Lower leg skin (tissue), 3 donors: ENCODE measurements at regions not wholly inside any gene's neighbourhood (a gene's known extent, or its start where the extent isn't known, plus 50 kb on each side); places are given as distances from the start of the nearest gene placed in this dataset.

Experiments
- CTCF ChIP-seq, 3 donors: fragments of 450-650 bp; IDR thresholded peaks; one replicate each; pipeline ENCODE4 v1.5.1; 2016; ENCODE audit warnings: antibody characterized with exemption in 3 of 3, mild to moderate bottlenecking in 3 of 3, moderate library complexity in 2 of 3
- POLR2A ChIP-seq, 2 donors: fragments of 450-650 bp; IDR thresholded peaks; one replicate each; pipeline ENCODE4 v1.6.1; 2016 to 2017; ENCODE audit warnings: antibody characterized with exemption in 2 of 2, mild to moderate bottlenecking in 1 of 2, moderate library complexity in 1 of 2

- TF ChIP-seq POLR2A (IDR thresholded peaks at IDR 0.05) (no peak), CTCF (IDR thresholded peaks at IDR 0.05) (no peak)
Observed at GRCh38 chr12:118835926-118836325, 145.4 kb upstream of the SRRM4 start.
